Transverse colon (tissue), 4 donors: ENCODE measurements at regions not wholly inside any gene's neighbourhood (a gene's known extent, or its start where the extent isn't known, plus 50 kb on each side); places are given as distances from the start of the nearest gene placed in this dataset.

Experiments used
- DNase-seq: peaks from one replicate; pipeline ENCODE4 v3.0.0-alpha.2; 2019
- H3K27ac ChIP-seq, 4 donors: fragments of 200-600 bp; sonication (generic); 2 replicates each; pipeline ENCODE4 v1.5.1; 2016 to 2018; ENCODE audit warnings: inconsistent platforms in 4 of 4
- H3K27me3 ChIP-seq: fragments of 200-600 bp; sonication (generic); 2 replicates; pipeline ENCODE4 v1.5.1; 2017; ENCODE audit warnings: inconsistent platforms
- H3K36me3 ChIP-seq, 4 donors: fragments of 200-600 bp; sonication (generic); 2 replicates each; pipeline ENCODE4 v1.5.1; 2017 to 2019; ENCODE audit warnings: inconsistent platforms in 4 of 4
- H3K4me1 ChIP-seq, 4 donors: fragments of 200-600 bp; sonication (generic); 2 replicates each; pipeline ENCODE4 v1.5.1; 2017 to 2020; ENCODE audit warnings: inconsistent platforms in 4 of 4
- H3K4me3 ChIP-seq, 4 donors: fragments of 200-600 bp; sonication (generic); 1 replicate in 1 of 4; 2 replicates in 3 of 4; pipeline versions ENCODE4 v1.5.1 to v1.6.1; 2017 to 2019; ENCODE audit warnings: inconsistent platforms in 4 of 4
- H3K9me3 ChIP-seq, 2 donors: fragments of 200-600 bp; sonication (generic); 2 replicates each; pipeline ENCODE4 v1.5.1; 2017 to 2019; ENCODE audit warnings: inconsistent platforms in 2 of 2
- EP300 ChIP-seq: sonication (generic); formaldehyde crosslinking; IDR thresholded peaks from one replicate; pipeline ENCODE4 v1.6.1; 2017; ENCODE audit warnings: antibody characterized with exemption, low read depth
- POLR2A ChIP-seq: fragments of 450-650 bp; IDR thresholded peaks from one replicate; pipeline ENCODE4 v1.6.1; 2016; ENCODE audit warnings: antibody characterized with exemption, mild to moderate bottlenecking, moderate library complexity
- POLR2AphosphoS5 ChIP-seq, 3 donors: sonication (generic); formaldehyde crosslinking; IDR thresholded peaks; one replicate each; pipeline ENCODE4 v1.6.1; 2016; ENCODE audit warnings: antibody characterized with exemption in 3 of 3
- WGBS, 2 donors: methylation state at CpG; one replicate each; pipeline ENCODE4 v1.1.5; 2018; ENCODE audit warnings: low coverage in 1 of 2; 5-methylcytosine and 5-hydroxymethylcytosine counted together
- in situ Hi-C, 4 donors: fragments of 200-750 bp; cut with MboI; loops; one replicate each; pipeline versions ENCODE4 v1.15.0 to v1.15.1; 2017; ENCODE audit warnings: low sequenced_read_pairs in 3 of 4, low pct_ligation_motif_present in 1 of 4, low pct_unique_long_range_greater_than_20kb in 1 of 4
- intact Hi-C: fragments of 100-400 bp; cut with DNase I; formaldehyde crosslinking; loops from one replicate; pipeline ENCODE4 v1.15.1; 2023; ENCODE audit warnings: low total_unique reads
- TF ChIP-seq, protein P1 (sequence below), 5 experiments: fragments of 200-600 bp in 3 of 5; fragments of 450-650 bp in 2 of 5; sonication (generic) in 3 of 5; IDR thresholded peaks; 1 replicate in 2 of 5; 2 replicates in 3 of 5; pipeline ENCODE4 v1.5.1; 2016 to 2017; ENCODE audit warnings: antibody characterized with exemption in 5 of 5, inconsistent platforms in 3 of 5, mild to moderate bottlenecking in 2 of 5, moderate library complexity in 1 of 5

DNA sequence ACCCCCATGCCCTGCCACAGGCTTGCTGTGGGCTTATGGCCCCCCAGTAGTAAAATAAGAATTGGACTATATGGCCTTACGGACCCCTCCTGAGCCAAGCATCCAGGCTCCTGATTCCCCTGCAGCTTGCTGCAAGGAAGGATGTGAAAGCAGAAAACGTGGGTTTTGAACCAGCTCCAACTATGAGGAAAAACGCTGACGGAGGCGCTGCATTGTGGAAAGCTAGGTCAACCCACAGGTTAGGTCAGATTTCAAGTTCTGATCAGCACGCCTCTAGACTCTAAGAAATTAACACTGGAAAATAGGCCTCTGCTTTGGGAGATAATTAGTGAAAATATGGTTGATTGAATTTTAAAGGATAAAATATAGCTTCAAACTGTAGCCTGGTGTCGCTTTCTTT lies 195.4 kb upstream of the HES1 start:
- no peaks in the 10 kb centered on the region for H3K9me3 ChIP-seq
- no peak for TF ChIP-seq POLR2A
- TF ChIP-seq, protein P1, sequence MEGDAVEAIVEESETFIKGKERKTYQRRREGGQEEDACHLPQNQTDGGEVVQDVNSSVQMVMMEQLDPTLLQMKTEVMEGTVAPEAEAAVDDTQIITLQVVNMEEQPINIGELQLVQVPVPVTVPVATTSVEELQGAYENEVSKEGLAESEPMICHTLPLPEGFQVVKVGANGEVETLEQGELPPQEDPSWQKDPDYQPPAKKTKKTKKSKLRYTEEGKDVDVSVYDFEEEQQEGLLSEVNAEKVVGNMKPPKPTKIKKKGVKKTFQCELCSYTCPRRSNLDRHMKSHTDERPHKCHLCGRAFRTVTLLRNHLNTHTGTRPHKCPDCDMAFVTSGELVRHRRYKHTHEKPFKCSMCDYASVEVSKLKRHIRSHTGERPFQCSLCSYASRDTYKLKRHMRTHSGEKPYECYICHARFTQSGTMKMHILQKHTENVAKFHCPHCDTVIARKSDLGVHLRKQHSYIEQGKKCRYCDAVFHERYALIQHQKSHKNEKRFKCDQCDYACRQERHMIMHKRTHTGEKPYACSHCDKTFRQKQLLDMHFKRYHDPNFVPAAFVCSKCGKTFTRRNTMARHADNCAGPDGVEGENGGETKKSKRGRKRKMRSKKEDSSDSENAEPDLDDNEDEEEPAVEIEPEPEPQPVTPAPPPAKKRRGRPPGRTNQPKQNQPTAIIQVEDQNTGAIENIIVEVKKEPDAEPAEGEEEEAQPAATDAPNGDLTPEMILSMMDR (IDR thresholded peaks at IDR 0.05): no peak
- no peak for TF ChIP-seq POLR2AphosphoS5 (IDR thresholded peaks at IDR 0.05)
- TF ChIP-seq EP300: no peak
- intact Hi-C loops: no loop called here

DNA sequence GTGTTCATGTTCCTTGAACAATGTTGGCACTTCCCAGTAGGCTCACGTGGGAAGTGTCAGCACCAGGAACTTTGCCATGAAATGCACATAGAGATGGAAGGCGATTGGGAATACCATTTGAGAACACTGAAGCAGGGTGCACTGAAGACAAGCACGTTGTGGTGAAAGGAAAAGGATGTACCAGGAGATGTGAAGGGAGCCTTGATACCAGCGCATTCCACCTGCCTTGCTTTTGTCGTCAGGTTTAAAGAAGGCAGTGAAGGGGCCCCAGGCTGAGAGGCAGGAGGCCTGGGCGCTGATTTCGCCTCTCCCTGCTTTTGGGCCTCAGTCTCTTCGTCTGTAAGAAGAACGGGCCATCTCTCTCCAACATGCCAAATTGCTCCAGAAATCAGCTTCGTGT lies 194.5 kb upstream of the HES1 start:
- H3K36me3 ChIP-seq: no peaks in the 10 kb centered on the region
- 94 to 97% methylated on average over 7 to 10 of the region's 10 CpGs for WGBS, 2 donors
- intact Hi-C loops (no loop called here), in situ Hi-C loops (no loop called here)
- H3K27me3 ChIP-seq: no peaks in the 10 kb centered on the region
- TF ChIP-seq EP300: no peak
- TF ChIP-seq, protein P1 (IDR thresholded peaks at IDR 0.05): no peak
- TF ChIP-seq POLR2A: no peak
- no peak for TF ChIP-seq POLR2AphosphoS5 (IDR thresholded peaks at IDR 0.05)
- H3K4me3 ChIP-seq: no peak overlapping the region
- no peaks in the 10 kb centered on the region for H3K4me1 ChIP-seq
- DNase-seq: no peak
- H3K9me3 ChIP-seq: no peaks in the 10 kb centered on the region
- no peak overlapping the region for H3K27ac ChIP-seq

More for the DNA sequence above, 195.4 kb upstream of the HES1 start:
- Histone ChIP-seq H3K27ac (no peak overlapping the region), H3K4me3 (no peak overlapping the region), H3K36me3 (no peaks in the 10 kb centered on the region), H3K4me1 (no peaks in the 10 kb centered on the region), H3K27me3 (no peaks in the 10 kb centered on the region)
- in situ Hi-C loops: no loop called here
- DNase-seq: no peak
- WGBS, 2 donors: 81 to 88% methylated on average over 3 to 7 of the region's 7 CpGs

DNA sequence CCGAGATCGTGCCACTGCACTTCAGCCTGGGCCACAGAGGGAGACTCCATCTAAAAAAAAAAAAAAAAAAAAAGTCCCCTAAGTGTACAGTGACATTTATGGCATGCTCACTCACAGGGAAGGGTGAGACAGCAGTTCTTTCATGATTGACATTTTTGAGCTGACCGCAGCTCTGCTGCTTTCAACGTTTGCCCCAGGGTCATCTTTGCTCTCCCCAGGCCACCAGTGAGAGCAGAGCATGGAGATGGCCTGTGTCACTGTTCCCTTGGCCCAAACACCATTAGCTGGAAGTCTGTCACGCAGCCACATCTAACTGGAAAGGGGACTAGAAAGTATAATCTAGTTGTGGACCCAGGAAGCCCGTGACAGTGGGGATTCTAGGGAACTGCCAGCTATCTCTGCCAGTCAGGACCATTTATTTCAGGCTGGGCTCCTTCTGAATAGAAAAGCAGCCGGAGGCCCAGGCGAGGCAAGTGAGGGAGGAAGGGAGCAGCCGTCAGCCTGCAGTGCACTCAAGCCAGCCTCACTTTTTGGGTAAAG lies 193.4 kb upstream of the HES1 start:
- H3K4me1 ChIP-seq: peaks cover 0 to 6% (median 0%) of the 10 kb centered on the region in 4 donors
- DNase-seq: no peak
- no peaks in the 10 kb centered on the region for H3K36me3 ChIP-seq
- 89 to 92% methylated on average over 2 to 9 of the region's 9 CpGs for WGBS, 2 donors
- no peak overlapping the region for H3K4me3 ChIP-seq
- H3K27me3 ChIP-seq: no peaks in the 10 kb centered on the region
- in situ Hi-C loops: no loop called here
- H3K9me3 ChIP-seq: no peaks in the 10 kb centered on the region
- no peak overlapping the region for H3K27ac ChIP-seq
- TF ChIP-seq POLR2A: no peak
- intact Hi-C loops: no loop called here

DNA sequence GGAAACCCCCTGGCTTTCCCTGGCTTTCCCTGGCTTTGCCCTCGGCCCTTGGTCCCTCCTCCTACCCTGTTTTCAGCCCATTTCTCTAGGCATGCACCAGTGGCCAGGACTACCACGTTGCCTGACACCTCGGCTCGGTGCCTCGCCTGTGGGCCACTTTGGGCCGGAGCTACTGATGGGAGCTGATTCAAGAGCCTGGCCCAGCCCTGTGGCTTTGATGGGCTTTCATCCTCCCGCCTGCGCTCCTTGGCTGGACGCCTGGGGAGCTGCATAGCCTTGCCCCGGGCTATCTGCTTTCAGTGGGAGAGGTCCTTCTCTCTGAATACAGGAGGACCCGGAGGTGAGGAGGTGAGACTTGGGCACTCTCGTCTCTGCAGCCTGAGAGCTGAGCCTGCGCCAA lies 192.7 kb upstream of the HES1 start:
- H3K4me1 ChIP-seq: peaks cover 0 to 6% (median 0%) of the 10 kb centered on the region in 4 donors
- no peaks in the 10 kb centered on the region for H3K36me3 ChIP-seq
- no peak overlapping the region for H3K27ac ChIP-seq
- intact Hi-C loops: no loop called here
- no peak for DNase-seq
- in situ Hi-C loops: no loop called here
- WGBS, 2 donors: 56% methylated on average over 12 of the region's 13 CpGs; no CpG with 5 or more reads in 1 of the 2 donors
- H3K27me3 ChIP-seq: no peaks in the 10 kb centered on the region
- TF ChIP-seq EP300: no peak
- no peak for TF ChIP-seq POLR2A
- TF ChIP-seq POLR2AphosphoS5 (IDR thresholded peaks at IDR 0.05): no peak
- TF ChIP-seq, protein P1 (IDR thresholded peaks at IDR 0.05): no peak
- no peaks in the 10 kb centered on the region for H3K9me3 ChIP-seq
- H3K4me3 ChIP-seq: no peak overlapping the region
